Neural progenitor cell (in vitro differentiated cells): ENCODE measurements at regions not wholly inside any gene's neighbourhood (a gene's known extent, or its start where the extent isn't known, plus 50 kb on each side); places are given as distances from the start of the nearest gene placed in this dataset.

Experiments used
- DNase-seq: peaks from one replicate; pipeline ENCODE4 v3.0.0-alpha.2; 2016; ENCODE audit warnings: low spot score
- H2AFZ ChIP-seq: fragments of 200-600 bp; sonication (generic); replicated peaks from 2 replicates; pipeline ENCODE4 v1.6.1; 2016; ENCODE audit warnings: antibody characterized with exemption
- H3F3A ChIP-seq: fragments of 200-600 bp; sonication (generic); 2 replicates; pipeline ENCODE4 v1.6.1; 2016; ENCODE audit warnings: antibody characterized with exemption, low read depth
- H3K27ac ChIP-seq: fragments of 200-600 bp; sonication (generic); 2 replicates; pipeline ENCODE4 v1.5.1; 2016; ENCODE audit warnings: mild to moderate bottlenecking
- H3K27me3 ChIP-seq: fragments of 200-600 bp; sonication (generic); 2 replicates; pipeline ENCODE4 v1.6.1; 2016; ENCODE audit warnings: mild to moderate bottlenecking, moderate library complexity
- H3K36me3 ChIP-seq: fragments of 200-600 bp; sonication (generic); 2 replicates; pipeline ENCODE4 v1.5.1; 2016
- H3K4me1 ChIP-seq: fragments of 200-600 bp; sonication (generic); 2 replicates; pipeline ENCODE4 v1.6.1; 2016; ENCODE audit warnings: mixed run types
- H3K4me2 ChIP-seq: fragments of 200-600 bp; sonication (generic); 2 replicates; pipeline ENCODE4 v1.6.1; 2016
- H3K4me3 ChIP-seq: fragments of 200-600 bp; sonication (generic); 2 replicates; pipeline ENCODE4 v1.5.1; 2016
- H3K79me2 ChIP-seq: fragments of 200-600 bp; sonication (generic); 2 replicates; pipeline ENCODE4 v1.6.1; 2016; ENCODE audit warnings: low read depth
- H3K9ac ChIP-seq: fragments of 200-600 bp; sonication (generic); 2 replicates; pipeline ENCODE4 v1.6.1; 2016
- H3K9me3 ChIP-seq: fragments of 200-600 bp; sonication (generic); 2 replicates; pipeline ENCODE4 v1.5.1; 2016; ENCODE audit warnings: low read depth
- H4K20me1 ChIP-seq: fragments of 200-600 bp; sonication (generic); 2 replicates; pipeline ENCODE4 v1.6.1; 2016; ENCODE audit warnings: low read depth
- H3K27ac Mint-ChIP-seq: 3 replicates; pipeline ENCODE4 v1.8.0; 2021; ENCODE audit warnings: mixed read lengths
- H3K27me3 Mint-ChIP-seq: 2 replicates; pipeline ENCODE4 v1.8.0; 2022; ENCODE audit warnings: low read depth, mild to moderate bottlenecking, inconsistent platforms, moderate library complexity, mixed read lengths; ENCODE audit not compliant: insufficient read depth
- H3K36me3 Mint-ChIP-seq: 3 replicates; pipeline ENCODE4 v1.8.0; 2021; ENCODE audit warnings: mixed read lengths
- H3K4me1 Mint-ChIP-seq: 3 replicates; pipeline ENCODE4 v1.8.0; 2021; ENCODE audit warnings: mixed read lengths
- H3K4me3 Mint-ChIP-seq: 3 replicates; pipeline ENCODE4 v1.8.0; 2021; ENCODE audit warnings: mild to moderate bottlenecking, moderate library complexity, mixed read lengths
- H3K9me3 Mint-ChIP-seq: 3 replicates; pipeline ENCODE4 v1.8.0; 2020; ENCODE audit warnings: mixed read lengths
- CTCF ChIP-seq: fragments of 200-600 bp; sonication (generic); IDR thresholded peaks from 2 replicates; pipeline ENCODE4 v1.5.1; 2017; ENCODE audit warnings: antibody characterized with exemption, mild to moderate bottlenecking
- EZH2 ChIP-seq: fragments of 200-600 bp; sonication (generic); IDR thresholded peaks from 2 replicates; pipeline ENCODE4 v1.6.1; 2017; ENCODE audit warnings: antibody characterized with exemption, mild to moderate bottlenecking, moderate library complexity
- EZH2phosphoT487 ChIP-seq: fragments of 200-600 bp; sonication (generic); IDR thresholded peaks from 2 replicates; pipeline ENCODE4 v1.6.1; 2017; ENCODE audit warnings: antibody characterized with exemption

GRCh38 chr20:22501566-22502344 lies 82.6 kb downstream of the FOXA2 start:
- H3K4me1 ChIP-seq = peaks cover 9% of the 10 kb centered on the region
- peaks cover 2% of the 10 kb centered on the region for H3K27me3 Mint-ChIP-seq
- peaks cover 5% of the 10 kb centered on the region for H3K4me1 Mint-ChIP-seq
- no peak overlapping the region for H3K4me3 ChIP-seq
- TF ChIP-seq EZH2phosphoT487 (no peak), EZH2 (no peak), CTCF (no peak)
- H3K4me3 Mint-ChIP-seq = no peak overlapping the region
- H3K9me3 ChIP-seq = no peaks in the 10 kb centered on the region
- no peak overlapping the region for H3K9ac ChIP-seq
- H3K4me2 ChIP-seq = no peak overlapping the region
- H3K79me2 ChIP-seq = no peaks in the 10 kb centered on the region
- H3K9me3 Mint-ChIP-seq = no peaks in the 10 kb centered on the region
- no peaks in the 10 kb centered on the region for H3K36me3 ChIP-seq
- peaks cover 3% of the 10 kb centered on the region for H3K27me3 ChIP-seq
- H4K20me1 ChIP-seq = no peaks in the 10 kb centered on the region
- H3F3A ChIP-seq = no peaks in the 10 kb centered on the region
- H3K36me3 Mint-ChIP-seq = no peaks in the 10 kb centered on the region
- no peak overlapping the region for H2AFZ ChIP-seq
- DNase-seq = no peak
- no peak overlapping the region for H3K27ac ChIP-seq
- no peak overlapping the region for H3K27ac Mint-ChIP-seq

DNA sequence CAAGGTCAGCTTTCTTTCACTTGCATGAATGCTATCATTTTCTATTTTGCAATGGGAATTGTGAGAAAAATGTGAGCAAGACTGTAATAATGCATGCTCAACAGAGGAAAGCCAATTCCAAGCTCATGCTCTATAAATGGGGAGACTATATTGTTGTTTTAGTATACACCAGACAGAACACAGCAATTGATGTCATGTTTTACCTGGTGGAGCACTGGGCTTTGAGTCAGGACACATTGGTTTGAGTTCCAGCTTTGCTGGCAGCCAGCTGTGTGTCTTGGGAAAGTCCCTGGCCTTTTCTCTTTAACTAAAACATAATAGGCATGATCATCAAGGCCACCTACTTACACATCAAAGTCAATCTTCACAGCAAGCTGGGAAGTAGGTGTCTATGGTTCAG lies 83.3 kb downstream of the FOXA2 start:
- Histone ChIP-seq H3K27me3 (peaks cover 3% of the 10 kb centered on the region), H3K27ac (no peak overlapping the region), H2AFZ (no peak overlapping the region), H3K9me3 (no peaks in the 10 kb centered on the region), H3K4me3 (no peak overlapping the region), H3K4me1 (peaks cover 9% of the 10 kb centered on the region), H3K4me2 (no peak overlapping the region), H4K20me1 (no peaks in the 10 kb centered on the region), H3K36me3 (no peaks in the 10 kb centered on the region), H3K79me2 (no peaks in the 10 kb centered on the region), H3F3A (no peaks in the 10 kb centered on the region), H3K9ac (no peak overlapping the region)
- peaks cover 2% of the 10 kb centered on the region for H3K27me3 Mint-ChIP-seq
- peaks cover 5% of the 10 kb centered on the region for H3K4me1 Mint-ChIP-seq
- TF ChIP-seq CTCF (no peak), EZH2 (no peak)
- no peaks in the 10 kb centered on the region for H3K36me3 Mint-ChIP-seq
- no peak overlapping the region for H3K4me3 Mint-ChIP-seq
- H3K27ac Mint-ChIP-seq = no peak overlapping the region
- H3K9me3 Mint-ChIP-seq = no peaks in the 10 kb centered on the region
- DNase-seq = no peak

- Histone ChIP-seq H3K27me3 (peaks cover 3% of the 10 kb centered on the region), H3K4me2 (no peak overlapping the region), H3F3A (no peaks in the 10 kb centered on the region), H3K36me3 (no peaks in the 10 kb centered on the region), H2AFZ (no peak overlapping the region), H3K27ac (no peak overlapping the region), H4K20me1 (no peaks in the 10 kb centered on the region), H3K9ac (no peak overlapping the region), H3K4me3 (no peak overlapping the region), H3K4me1 (peaks cover 9% of the 10 kb centered on the region), H3K79me2 (no peaks in the 10 kb centered on the region), H3K9me3 (no peaks in the 10 kb centered on the region)
- DNase-seq = no peak
- Mint-ChIP-seq H3K27ac (no peak overlapping the region), H3K4me1 (peaks cover 5% of the 10 kb centered on the region), H3K9me3 (no peaks in the 10 kb centered on the region), H3K36me3 (no peaks in the 10 kb centered on the region), H3K4me3 (no peak overlapping the region), H3K27me3 (peaks cover 2% of the 10 kb centered on the region)
- TF ChIP-seq EZH2phosphoT487 (no peak), EZH2 (no peak), CTCF (no peak)
These were observed 84.7 kb downstream of the FOXA2 start for GRCh38 chr20:22499515-22500166.
